OCI-LY1 (cell line): ENCODE measurements at regions not wholly inside any gene's neighbourhood (a gene's known extent, or its start where the extent isn't known, plus 50 kb on each side); places are given as distances from the start of the nearest gene placed in this dataset.

Source experiments
- CTCF ChIP-seq: fragments of 200-600 bp; sonication (generic), shearing (Covaris generic); IDR thresholded peaks from 2 replicates; pipeline ENCODE4 v1.5.1; 2017; ENCODE audit warnings: mild to moderate bottlenecking, antibody characterized with exemption, low read length, moderate library complexity, mixed read lengths
- EZH2 ChIP-seq: fragments of 200-600 bp; sonication (generic), shearing (Covaris generic); IDR thresholded peaks from 2 replicates; pipeline ENCODE4 v1.8.0; 2017; ENCODE audit warnings: borderline replicate concordance, mixed run types, mild to moderate bottlenecking, antibody characterized with exemption, low read length, moderate library complexity, mixed read lengths

GRCh38 chr14:101039755-101040138 is 136.2 kb upstream of the RTL1 start:
- TF ChIP-seq CTCF = no peak
- TF ChIP-seq EZH2 = no peak
